Caco-2 (cell line): ENCODE measurements at regions not wholly inside any gene's neighbourhood (a gene's known extent, or its start where the extent isn't known, plus 50 kb on each side); places are given as distances from the start of the nearest gene placed in this dataset.

Experiments
- BruUV-seq: library from RNA; stranded (reverse); fragments of 400-500 nt; replicated peaks from 2 replicates; lab custom pipeline; 2021; lab: Mats Ljungman, UMichigan
- CTCF ChIA-PET: fragments of 300-600 bp; sonication (Branson Sonifier 250); formaldehyde crosslinking; loops from one replicate; lab custom pipeline; 2022; ENCODE audit warnings: antibody characterized with exemption; lab: Charles Lee
- POLR2A ChIA-PET: fragments of 300-600 bp; sonication (Branson Sonifier 250); formaldehyde crosslinking; loops from one replicate; lab custom pipeline; 2022; ENCODE audit warnings: antibody characterized with exemption; lab: Charles Lee
- DNase-seq, 2 experiments: peaks; one replicate each; pipeline versions ENCODE4 v3.0.0 to v3.0.0-alpha.2; 2020 to 2022
- H3K27me3 ChIP-seq: replicated peaks from 2 replicates; pipeline ENCODE4 v1.6.0; 2011; ENCODE audit warnings: low read length; ENCODE audit not compliant: control insufficient read depth, insufficient read depth
- H3K36me3 ChIP-seq: 2 replicates; pipeline ENCODE4 v1.5.1; 2011; ENCODE audit warnings: low read length; ENCODE audit not compliant: control insufficient read depth, insufficient read depth
- H3K4me1 ChIP-seq: fragments of 250-450 bp; sonication (Bioruptor Pico); 2 replicates; pipeline ENCODE4 v1.5.1; 2020; ENCODE audit warnings: mild to moderate bottlenecking
- H3K4me3 ChIP-seq: 2 replicates; pipeline ENCODE4 v1.5.1; 2011; ENCODE audit warnings: low read depth, mild to moderate bottlenecking, control low read depth, low read length
- H3K9me3 ChIP-seq: fragments of 250-450 bp; sonication (Bioruptor Pico); 2 replicates; pipeline ENCODE4 v1.5.1; 2020; ENCODE audit warnings: mild to moderate bottlenecking, moderate library complexity
- H3K27ac Mint-ChIP-seq: one replicate; pipeline ENCODE4 v1.8.0; 2022; ENCODE audit warnings: mixed read lengths; ENCODE audit not compliant: unreplicated experiment
- H3K27me3 Mint-ChIP-seq: one replicate; pipeline ENCODE4 v1.8.0; 2022; ENCODE audit warnings: mixed read lengths; ENCODE audit not compliant: insufficient read depth, unreplicated experiment
- H3K36me3 Mint-ChIP-seq: one replicate; pipeline ENCODE4 v1.8.0; 2022; ENCODE audit warnings: mild to moderate bottlenecking, mixed read lengths; ENCODE audit not compliant: insufficient read depth, unreplicated experiment
- H3K4me1 Mint-ChIP-seq: one replicate; pipeline ENCODE4 v1.8.0; 2022; ENCODE audit warnings: low read depth, mixed read lengths; ENCODE audit not compliant: unreplicated experiment
- H3K4me3 Mint-ChIP-seq: one replicate; pipeline ENCODE4 v1.8.0; 2022; ENCODE audit warnings: mild to moderate bottlenecking, moderate library complexity, mixed read lengths; ENCODE audit not compliant: unreplicated experiment
- H3K9me3 Mint-ChIP-seq: one replicate; pipeline ENCODE4 v1.8.0; 2022; ENCODE audit warnings: mixed read lengths; ENCODE audit not compliant: unreplicated experiment
- intact Hi-C: fragments of 100-400 bp; cut with micrococcal nuclease; formaldehyde crosslinking; loops from one replicate; pipeline ENCODE4 v1.10.0; 2022; ENCODE audit not compliant: unreplicated experiment
- TF ChIP-seq, protein P1 (sequence below), 2 experiments: fragments of 200-600 bp in 1 of 2; IDR thresholded peaks; 1 replicate in 1 of 2; 2 replicates in 1 of 2; pipeline versions ENCODE4 v1.5.1 to v1.8.0; 2011 to 2022; ENCODE audit warnings: antibody characterized with exemption in 1 of 2, control low read depth in 1 of 2, inconsistent platforms in 1 of 2, low read depth in 1 of 2, low read length in 1 of 2, mild to moderate bottlenecking in 1 of 2, moderate library complexity in 1 of 2; ENCODE audit not compliant: insufficient read depth in 1 of 2, severe bottlenecking in 1 of 2, unreplicated experiment in 1 of 2

DNA sequence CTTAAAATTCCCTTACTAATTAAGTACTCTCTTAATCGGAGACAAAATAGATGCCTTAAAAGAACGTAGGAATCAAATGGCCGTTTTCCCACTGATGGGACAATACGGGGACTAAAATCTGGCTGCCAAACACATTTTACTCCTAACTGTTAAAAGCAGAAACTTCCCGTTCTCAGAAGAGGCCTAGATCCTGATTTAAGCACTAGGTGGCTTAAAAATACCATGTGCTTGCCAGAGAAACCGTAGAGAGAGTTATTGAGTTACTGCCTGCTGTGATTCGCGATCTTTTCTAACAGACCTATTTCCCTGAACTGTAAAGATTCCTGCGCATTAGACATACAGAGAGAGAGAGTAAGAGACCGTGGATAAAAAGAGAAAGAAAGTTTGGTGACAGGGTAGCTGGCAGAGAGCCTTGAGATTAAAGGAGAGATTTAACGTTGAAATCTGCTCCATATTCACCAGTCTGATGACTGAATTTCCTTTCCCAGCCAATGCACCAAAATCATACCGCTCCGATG, 54.4 kb upstream of the STUM start:
- H3K9me3 Mint-ChIP-seq: no peaks in the 10 kb centered on the region
- no peak overlapping the region for H3K27ac Mint-ChIP-seq
- no peaks in the 10 kb centered on the region for H3K36me3 Mint-ChIP-seq
- DNase-seq: no peak
- TF ChIP-seq, protein P1, sequence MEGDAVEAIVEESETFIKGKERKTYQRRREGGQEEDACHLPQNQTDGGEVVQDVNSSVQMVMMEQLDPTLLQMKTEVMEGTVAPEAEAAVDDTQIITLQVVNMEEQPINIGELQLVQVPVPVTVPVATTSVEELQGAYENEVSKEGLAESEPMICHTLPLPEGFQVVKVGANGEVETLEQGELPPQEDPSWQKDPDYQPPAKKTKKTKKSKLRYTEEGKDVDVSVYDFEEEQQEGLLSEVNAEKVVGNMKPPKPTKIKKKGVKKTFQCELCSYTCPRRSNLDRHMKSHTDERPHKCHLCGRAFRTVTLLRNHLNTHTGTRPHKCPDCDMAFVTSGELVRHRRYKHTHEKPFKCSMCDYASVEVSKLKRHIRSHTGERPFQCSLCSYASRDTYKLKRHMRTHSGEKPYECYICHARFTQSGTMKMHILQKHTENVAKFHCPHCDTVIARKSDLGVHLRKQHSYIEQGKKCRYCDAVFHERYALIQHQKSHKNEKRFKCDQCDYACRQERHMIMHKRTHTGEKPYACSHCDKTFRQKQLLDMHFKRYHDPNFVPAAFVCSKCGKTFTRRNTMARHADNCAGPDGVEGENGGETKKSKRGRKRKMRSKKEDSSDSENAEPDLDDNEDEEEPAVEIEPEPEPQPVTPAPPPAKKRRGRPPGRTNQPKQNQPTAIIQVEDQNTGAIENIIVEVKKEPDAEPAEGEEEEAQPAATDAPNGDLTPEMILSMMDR (IDR thresholded peaks at IDR 0.05; ENCODE audit: insufficient read depth in 1 of 2, low read depth in 1 of 2, low read length in 1 of 2, severe bottlenecking in 1 of 2, unreplicated experiment in 1 of 2): no peak
- intact Hi-C loops: no loop called here
- H3K27me3 ChIP-seq: no peaks in the 10 kb centered on the region
- POLR2A ChIA-PET: no interaction called here
- H3K4me3 ChIP-seq: no peak overlapping the region
- no peaks in the 10 kb centered on the region for H3K36me3 ChIP-seq
- H3K4me3 Mint-ChIP-seq: no peak overlapping the region
- peaks cover 18% of the 10 kb centered on the region for H3K4me1 Mint-ChIP-seq
- BruUV-seq: no TSS peak
- 0 out of 2 replicates have a peak, but pooled peaks cover 10% of the 10 kb centered on the region for H3K4me1 ChIP-seq
- no peaks in the 10 kb centered on the region for H3K9me3 ChIP-seq
- no peaks in the 10 kb centered on the region for H3K27me3 Mint-ChIP-seq
- CTCF ChIA-PET: no interaction called here

DNA sequence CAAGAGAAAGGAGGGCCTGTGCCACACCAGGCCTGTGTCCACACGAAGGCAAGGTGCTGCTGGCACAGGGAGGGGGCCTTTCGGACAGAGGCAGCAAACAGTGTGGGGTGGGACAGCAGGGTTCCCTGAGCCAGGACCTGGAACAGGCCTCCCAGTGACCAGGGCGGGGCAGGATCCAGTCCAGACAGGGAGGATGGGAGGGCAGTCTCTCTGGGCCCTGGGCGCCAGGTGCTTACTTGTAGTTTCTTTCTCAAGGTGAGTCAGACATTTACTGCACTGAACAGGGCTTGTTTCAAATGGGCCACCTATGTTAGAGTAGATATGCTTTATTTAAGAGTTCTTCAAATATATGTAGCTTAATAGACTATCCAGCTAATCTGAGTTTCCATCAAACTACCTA, 52.8 kb upstream of the STUM start:
- H3K4me3 ChIP-seq: no peak overlapping the region
- no peaks in the 10 kb centered on the region for H3K9me3 Mint-ChIP-seq
- POLR2A ChIA-PET: no interaction called here
- H3K27ac Mint-ChIP-seq: peak overlapping the region; percentile 61
- H3K4me1 ChIP-seq: 0 out of 2 replicates have a peak, but pooled peaks cover 10% of the 10 kb centered on the region
- H3K27me3 Mint-ChIP-seq: no peaks in the 10 kb centered on the region
- DNase-seq: no peak
- BruUV-seq: no TSS peak
- CTCF ChIA-PET: interaction anchor here (0.6 kb wide), 1 partner anchor 117 kb away, joined by 3 read pairs; no protein-coding TSS in a partner anchor
- H3K4me3 Mint-ChIP-seq: no peak overlapping the region
- no peaks in the 10 kb centered on the region for H3K36me3 ChIP-seq
- peaks cover 16% of the 10 kb centered on the region for H3K4me1 Mint-ChIP-seq
- intact Hi-C loops: no loop called here
- H3K9me3 ChIP-seq: no peaks in the 10 kb centered on the region
- TF ChIP-seq, protein P1 (IDR thresholded peaks at IDR 0.05; ENCODE audit: insufficient read depth in 1 of 2, low read depth in 1 of 2, low read length in 1 of 2, severe bottlenecking in 1 of 2, unreplicated experiment in 1 of 2): no peak
- no peaks in the 10 kb centered on the region for H3K36me3 Mint-ChIP-seq
- H3K27me3 ChIP-seq: no peaks in the 10 kb centered on the region

DNA sequence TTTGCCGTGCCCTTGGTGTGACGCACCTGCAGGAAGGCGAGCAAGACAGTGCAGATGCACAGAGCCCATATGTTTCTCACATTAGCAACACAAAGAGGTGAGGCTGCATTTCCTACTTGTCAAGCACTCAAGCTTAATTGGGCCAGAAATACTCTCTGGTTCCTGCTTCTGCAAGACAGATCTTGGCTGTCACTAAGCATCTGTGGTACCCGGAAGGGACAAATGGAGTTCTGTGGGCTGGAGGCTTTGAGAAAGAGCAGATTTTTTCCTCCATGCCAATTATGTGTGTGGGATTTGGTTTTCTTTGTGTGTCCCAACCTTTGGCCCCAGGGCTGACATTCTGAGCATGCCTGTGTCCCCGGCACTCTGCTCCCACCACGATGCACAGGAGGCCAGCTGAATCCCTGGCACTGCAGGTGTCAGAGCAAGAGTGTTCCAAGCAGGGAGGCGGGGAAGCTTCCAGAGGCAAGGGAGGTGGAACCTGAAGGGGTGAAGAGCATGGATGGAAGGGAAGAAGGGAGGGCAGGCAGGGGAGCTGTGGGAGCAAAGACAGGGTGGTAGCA, 52.0 kb upstream of the STUM start:
- CTCF ChIA-PET: no interaction called here
- H3K27me3 Mint-ChIP-seq: no peaks in the 10 kb centered on the region
- H3K36me3 Mint-ChIP-seq: no peaks in the 10 kb centered on the region
- H3K4me3 Mint-ChIP-seq: no peak overlapping the region
- TF ChIP-seq, protein P1 (IDR thresholded peaks at IDR 0.05; ENCODE audit: insufficient read depth in 1 of 2, low read depth in 1 of 2, low read length in 1 of 2, severe bottlenecking in 1 of 2, unreplicated experiment in 1 of 2): no peak
- no TSS peak for BruUV-seq
- H3K27ac Mint-ChIP-seq: no peak overlapping the region
- intact Hi-C loops: no loop called here
- POLR2A ChIA-PET: no interaction called here
- peak in 1 of 2 experiments; percentile 43 for DNase-seq
- peaks cover 16% of the 10 kb centered on the region for H3K4me1 Mint-ChIP-seq
- H3K4me3 ChIP-seq: no peak overlapping the region
- no peaks in the 10 kb centered on the region for H3K9me3 Mint-ChIP-seq
- no peaks in the 10 kb centered on the region for H3K27me3 ChIP-seq
- H3K36me3 ChIP-seq: no peaks in the 10 kb centered on the region
- H3K4me1 ChIP-seq: 0 out of 2 replicates have a peak, but pooled peaks cover 10% of the 10 kb centered on the region
- no peaks in the 10 kb centered on the region for H3K9me3 ChIP-seq
